ENCODE measurements at regions not wholly inside any gene's neighbourhood (a gene's known extent, or its start where the extent isn't known, plus 50 kb on each side); places are given as distances from the start of the nearest gene placed in this dataset.

GRCh38 chr14:71346685-71347084 is 439.4 kb downstream of the PCNX1 start:
- TF ChIP-seq EZH2phosphoT487 (conservative IDR thresholded peaks at IDR 0.05; ENCODE audit: low read length) (no peak), CTCF (IDR thresholded peaks at IDR 0.05; ENCODE audit: insufficient read depth, low read length, poor library complexity, severe bottlenecking) (no peak)
- H2AFZ ChIP-seq (ENCODE audit: low read depth, low read length, severe bottlenecking): no peak overlapping the region
- H3K9me3 ChIP-seq (ENCODE audit: insufficient read depth, low read length): no peaks in the 10 kb centered on the region
- H3K9ac ChIP-seq (ENCODE audit: low read length): no peak overlapping the region
- H3K36me3 ChIP-seq (ENCODE audit: low read length): no peaks in the 10 kb centered on the region
- peaks cover 29% of the 10 kb centered on the region for H3K79me2 ChIP-seq (ENCODE audit: insufficient read depth, low read length)
- H3K27ac ChIP-seq (ENCODE audit: low read depth, low read length): no peak overlapping the region
- H4K20me1 ChIP-seq (ENCODE audit: low read depth, low read length): no peaks in the 10 kb centered on the region
- no peaks in the 10 kb centered on the region for H3K27me3 ChIP-seq (ENCODE audit: low read length)
- H3K4me3 ChIP-seq (ENCODE audit: insufficient read depth, low read length, poor library complexity, severe bottlenecking): no peak overlapping the region
- no peaks in the 10 kb centered on the region for H3F3A ChIP-seq (ENCODE audit: insufficient read depth)
- no peak overlapping the region for H3K4me2 ChIP-seq (ENCODE audit: low read depth, low read length, poor library complexity, severe bottlenecking)
- H3K9me2 ChIP-seq (replicated peaks; ENCODE audit: insufficient read depth, low read length): no peaks in the 10 kb centered on the region

GRCh38 chr14:71348394-71348793 is 441.1 kb downstream of the PCNX1 start:
- Histone ChIP-seq H3K36me3 (ENCODE audit: low read length) (no peaks in the 10 kb centered on the region), H3K4me3 (ENCODE audit: insufficient read depth, low read length, poor library complexity, severe bottlenecking) (no peak overlapping the region), H3F3A (ENCODE audit: insufficient read depth) (no peaks in the 10 kb centered on the region), H4K20me1 (ENCODE audit: low read depth, low read length) (no peaks in the 10 kb centered on the region), H3K9ac (ENCODE audit: low read length) (no peak overlapping the region), H3K27ac (ENCODE audit: low read depth, low read length) (no peak overlapping the region), H2AFZ (ENCODE audit: low read depth, low read length, severe bottlenecking) (no peak overlapping the region), H3K27me3 (ENCODE audit: low read length) (no peaks in the 10 kb centered on the region), H3K79me2 (ENCODE audit: insufficient read depth, low read length) (peaks cover 23% of the 10 kb centered on the region; the same call in 1 of the 2 replicates), H3K9me2 (replicated peaks; ENCODE audit: insufficient read depth, low read length) (no peaks in the 10 kb centered on the region), H3K9me3 (ENCODE audit: insufficient read depth, low read length) (no peaks in the 10 kb centered on the region), H3K4me2 (ENCODE audit: low read depth, low read length, poor library complexity, severe bottlenecking) (no peak overlapping the region)
- no peak for TF ChIP-seq CTCF (IDR thresholded peaks at IDR 0.05; ENCODE audit: insufficient read depth, low read length, poor library complexity, severe bottlenecking)
- TF ChIP-seq EZH2phosphoT487 (conservative IDR thresholded peaks at IDR 0.05; ENCODE audit: low read length): no peak

GRCh38 chr14:71348817-71349216 is 441.6 kb downstream of the PCNX1 start:
- Histone ChIP-seq H3K9me2 (replicated peaks; ENCODE audit: insufficient read depth, low read length) (no peaks in the 10 kb centered on the region), H3F3A (ENCODE audit: insufficient read depth) (no peaks in the 10 kb centered on the region), H3K36me3 (ENCODE audit: low read length) (no peaks in the 10 kb centered on the region), H3K9me3 (ENCODE audit: insufficient read depth, low read length) (no peaks in the 10 kb centered on the region), H4K20me1 (ENCODE audit: low read depth, low read length) (no peaks in the 10 kb centered on the region), H3K27me3 (ENCODE audit: low read length) (no peaks in the 10 kb centered on the region), H3K9ac (ENCODE audit: low read length) (no peak overlapping the region), H3K4me3 (ENCODE audit: insufficient read depth, low read length, poor library complexity, severe bottlenecking) (no peak overlapping the region), H2AFZ (ENCODE audit: low read depth, low read length, severe bottlenecking) (no peak overlapping the region), H3K27ac (ENCODE audit: low read depth, low read length) (no peak overlapping the region), H3K4me2 (ENCODE audit: low read depth, low read length, poor library complexity, severe bottlenecking) (no peak overlapping the region), H3K79me2 (ENCODE audit: insufficient read depth, low read length) (peaks cover 21% of the 10 kb centered on the region; the same call in 1 of the 2 replicates)
- TF ChIP-seq CTCF (IDR thresholded peaks at IDR 0.05; ENCODE audit: insufficient read depth, low read length, poor library complexity, severe bottlenecking): no peak
- TF ChIP-seq EZH2phosphoT487 (conservative IDR thresholded peaks at IDR 0.05; ENCODE audit: low read length): no peak

Data from SU-DHL-6 (cell line).